B cell (primary cell): ENCODE measurements at regions not wholly inside any gene's neighbourhood (a gene's known extent, or its start where the extent isn't known, plus 50 kb on each side); places are given as distances from the start of the nearest gene placed in this dataset.

ENCODE experiments used
- EZH2 ChIP-seq: IDR thresholded peaks from 2 replicates; pipeline ENCODE4 v1.6.1; 2012; ENCODE audit warnings: borderline replicate concordance, low read depth, mild to moderate bottlenecking, moderate library complexity, low read length; ENCODE audit not compliant: insufficient read depth, poor library complexity, severe bottlenecking
- TF ChIP-seq, protein P1 (sequence below): fragments of 200-600 bp; IDR thresholded peaks from one replicate; pipeline ENCODE4 v1.8.0; 2022; ENCODE audit warnings: antibody characterized with exemption, mild to moderate bottlenecking

DNA sequence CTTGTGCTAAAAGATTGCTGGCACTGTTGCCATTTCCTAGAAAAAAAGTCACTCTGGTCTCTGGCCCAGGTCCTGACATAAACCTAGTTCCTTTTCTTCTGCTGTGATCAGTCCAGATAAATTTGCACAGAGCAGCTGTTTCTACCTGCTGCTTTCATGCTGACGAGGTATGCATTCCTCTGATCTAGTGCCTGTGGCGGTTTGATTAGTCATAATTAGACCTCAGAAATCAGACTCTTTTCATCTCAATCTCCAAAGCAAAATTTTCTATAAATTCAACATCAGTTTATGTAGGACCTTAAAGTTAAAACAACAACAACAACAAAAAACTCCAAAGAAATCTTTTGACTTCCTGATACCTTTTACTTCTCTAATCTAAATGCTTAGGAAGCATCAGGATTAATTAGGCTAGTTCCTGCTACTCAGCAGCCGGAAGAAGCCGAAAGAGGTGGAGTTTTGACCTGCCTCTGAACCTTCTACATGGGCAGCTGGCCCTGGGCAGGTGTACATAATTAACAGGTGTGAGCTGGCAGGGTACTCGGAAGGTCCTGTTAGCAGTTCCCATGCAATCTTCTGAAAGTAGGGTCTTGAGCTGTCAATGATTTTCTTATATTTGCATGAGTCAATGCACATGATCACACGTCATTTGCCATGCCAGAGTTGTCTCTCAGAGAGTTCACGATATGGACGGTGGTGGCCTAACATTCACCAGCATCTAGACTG lies 83.3 kb upstream of the CCDC112 start:
- TF ChIP-seq EZH2 = no peak
- TF ChIP-seq, protein P1, sequence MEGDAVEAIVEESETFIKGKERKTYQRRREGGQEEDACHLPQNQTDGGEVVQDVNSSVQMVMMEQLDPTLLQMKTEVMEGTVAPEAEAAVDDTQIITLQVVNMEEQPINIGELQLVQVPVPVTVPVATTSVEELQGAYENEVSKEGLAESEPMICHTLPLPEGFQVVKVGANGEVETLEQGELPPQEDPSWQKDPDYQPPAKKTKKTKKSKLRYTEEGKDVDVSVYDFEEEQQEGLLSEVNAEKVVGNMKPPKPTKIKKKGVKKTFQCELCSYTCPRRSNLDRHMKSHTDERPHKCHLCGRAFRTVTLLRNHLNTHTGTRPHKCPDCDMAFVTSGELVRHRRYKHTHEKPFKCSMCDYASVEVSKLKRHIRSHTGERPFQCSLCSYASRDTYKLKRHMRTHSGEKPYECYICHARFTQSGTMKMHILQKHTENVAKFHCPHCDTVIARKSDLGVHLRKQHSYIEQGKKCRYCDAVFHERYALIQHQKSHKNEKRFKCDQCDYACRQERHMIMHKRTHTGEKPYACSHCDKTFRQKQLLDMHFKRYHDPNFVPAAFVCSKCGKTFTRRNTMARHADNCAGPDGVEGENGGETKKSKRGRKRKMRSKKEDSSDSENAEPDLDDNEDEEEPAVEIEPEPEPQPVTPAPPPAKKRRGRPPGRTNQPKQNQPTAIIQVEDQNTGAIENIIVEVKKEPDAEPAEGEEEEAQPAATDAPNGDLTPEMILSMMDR = no peak
